AG09319 (cell line): ENCODE measurements at regions not wholly inside any gene's neighbourhood (a gene's known extent, or its start where the extent isn't known, plus 50 kb on each side); places are given as distances from the start of the nearest gene placed in this dataset.

Experiments used
- DNase-seq: peaks from one replicate; pipeline ENCODE4 v3.0.0-alpha.2; 2010; ENCODE audit warnings: low read depth; ENCODE audit errors: extremely low read depth
- CTCF ChIP-seq: IDR thresholded peaks from 2 replicates; pipeline ENCODE4 v1.5.1; 2011; ENCODE audit warnings: low read depth, mild to moderate bottlenecking, inconsistent platforms, low read length, moderate library complexity

- DNase-seq = no peak
- TF ChIP-seq CTCF = no peak
Observed at GRCh38 chr12:92604786-92605185, 98.0 kb upstream of the PLEKHG7 start.

- no peak for TF ChIP-seq CTCF
- no peak for DNase-seq
Observed at GRCh38 chr12:92603741-92604432, 98.9 kb upstream of the PLEKHG7 start.

- no peak for TF ChIP-seq CTCF
- DNase-seq = no peak
Observed at GRCh38 chr12:92602930-92603623, 99.7 kb upstream of the PLEKHG7 start.

- DNase-seq = no peak
- TF ChIP-seq CTCF = no peak
Observed at GRCh38 chr12:92602476-92602875, 100.3 kb upstream of the PLEKHG7 start.

GRCh38 chr12:92601680-92602079, 101.1 kb upstream of the PLEKHG7 start:
- no peak for DNase-seq
- no peak for TF ChIP-seq CTCF

GRCh38 chr12:92601176-92601575, 101.6 kb upstream of the PLEKHG7 start:
- no peak for TF ChIP-seq CTCF
- DNase-seq = no peak

GRCh38 chr12:92600052-92600451, 102.7 kb upstream of the PLEKHG7 start:
- TF ChIP-seq CTCF = no peak
- no peak for DNase-seq
